WTC11 (cell line): ENCODE measurements at regions not wholly inside any gene's neighbourhood (a gene's known extent, or its start where the extent isn't known, plus 50 kb on each side); places are given as distances from the start of the nearest gene placed in this dataset.

Source experiments
- FOXJ3 ChIP-seq: sonication (generic); formaldehyde crosslinking; IDR thresholded peaks from 2 replicates; pipeline ENCODE4 v1.9.0; 2021; ENCODE audit warnings: missing genetic modification reagents, mild to moderate bottlenecking, borderline replicate concordance
- SP1 ChIP-seq: sonication (generic); formaldehyde crosslinking; conservative IDR thresholded peaks from 2 replicates; pipeline ENCODE4 v1.8.1; 2022; ENCODE audit warnings: missing genetic modification reagents
- ZNF671 ChIP-seq: fragments of 250-450 bp; sonication (Bioruptor Pico); IDR thresholded peaks from 2 replicates; pipeline ENCODE4 v1.8.0; 2021; ENCODE audit warnings: mild to moderate bottlenecking
- TF ChIP-seq, protein P1 (sequence below): sonication (generic); formaldehyde crosslinking; IDR thresholded peaks from 2 replicates; pipeline ENCODE4 v1.8.0; 2022; ENCODE audit warnings: mild to moderate bottlenecking, missing genetic modification reagents
- TF ChIP-seq, protein P2 (sequence below): fragments of 200-600 bp; IDR thresholded peaks from 2 replicates; pipeline ENCODE4 v1.8.0; 2022; ENCODE audit warnings: antibody characterized with exemption
- TF ChIP-seq, protein P3 (sequence below): fragments of 250-450 bp; sonication (Bioruptor Pico); IDR thresholded peaks from 2 replicates; pipeline ENCODE4 v2.1.2; 2022; ENCODE audit warnings: mild to moderate bottlenecking, moderate library complexity
- TF ChIP-seq, protein P4 (sequence below): sonication (generic); formaldehyde crosslinking; conservative IDR thresholded peaks from 2 replicates; pipeline ENCODE4 v1.8.1; 2022; ENCODE audit warnings: mild to moderate bottlenecking, missing genetic modification reagents

GRCh38 chr3:194267744-194268653 is 83.1 kb downstream of the CPN2 start:
- TF ChIP-seq, protein P1, sequence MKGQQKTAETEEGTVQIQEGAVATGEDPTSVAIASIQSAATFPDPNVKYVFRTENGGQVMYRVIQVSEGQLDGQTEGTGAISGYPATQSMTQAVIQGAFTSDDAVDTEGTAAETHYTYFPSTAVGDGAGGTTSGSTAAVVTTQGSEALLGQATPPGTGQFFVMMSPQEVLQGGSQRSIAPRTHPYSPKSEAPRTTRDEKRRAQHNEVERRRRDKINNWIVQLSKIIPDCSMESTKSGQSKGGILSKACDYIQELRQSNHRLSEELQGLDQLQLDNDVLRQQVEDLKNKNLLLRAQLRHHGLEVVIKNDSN (CRISPR knock-in tag), result no peak
- no peak for TF ChIP-seq SP1
- TF ChIP-seq, protein P2, sequence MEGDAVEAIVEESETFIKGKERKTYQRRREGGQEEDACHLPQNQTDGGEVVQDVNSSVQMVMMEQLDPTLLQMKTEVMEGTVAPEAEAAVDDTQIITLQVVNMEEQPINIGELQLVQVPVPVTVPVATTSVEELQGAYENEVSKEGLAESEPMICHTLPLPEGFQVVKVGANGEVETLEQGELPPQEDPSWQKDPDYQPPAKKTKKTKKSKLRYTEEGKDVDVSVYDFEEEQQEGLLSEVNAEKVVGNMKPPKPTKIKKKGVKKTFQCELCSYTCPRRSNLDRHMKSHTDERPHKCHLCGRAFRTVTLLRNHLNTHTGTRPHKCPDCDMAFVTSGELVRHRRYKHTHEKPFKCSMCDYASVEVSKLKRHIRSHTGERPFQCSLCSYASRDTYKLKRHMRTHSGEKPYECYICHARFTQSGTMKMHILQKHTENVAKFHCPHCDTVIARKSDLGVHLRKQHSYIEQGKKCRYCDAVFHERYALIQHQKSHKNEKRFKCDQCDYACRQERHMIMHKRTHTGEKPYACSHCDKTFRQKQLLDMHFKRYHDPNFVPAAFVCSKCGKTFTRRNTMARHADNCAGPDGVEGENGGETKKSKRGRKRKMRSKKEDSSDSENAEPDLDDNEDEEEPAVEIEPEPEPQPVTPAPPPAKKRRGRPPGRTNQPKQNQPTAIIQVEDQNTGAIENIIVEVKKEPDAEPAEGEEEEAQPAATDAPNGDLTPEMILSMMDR, result no peak
- no peak for TF ChIP-seq FOXJ3 (CRISPR knock-in tag)
- TF ChIP-seq, protein P3, sequence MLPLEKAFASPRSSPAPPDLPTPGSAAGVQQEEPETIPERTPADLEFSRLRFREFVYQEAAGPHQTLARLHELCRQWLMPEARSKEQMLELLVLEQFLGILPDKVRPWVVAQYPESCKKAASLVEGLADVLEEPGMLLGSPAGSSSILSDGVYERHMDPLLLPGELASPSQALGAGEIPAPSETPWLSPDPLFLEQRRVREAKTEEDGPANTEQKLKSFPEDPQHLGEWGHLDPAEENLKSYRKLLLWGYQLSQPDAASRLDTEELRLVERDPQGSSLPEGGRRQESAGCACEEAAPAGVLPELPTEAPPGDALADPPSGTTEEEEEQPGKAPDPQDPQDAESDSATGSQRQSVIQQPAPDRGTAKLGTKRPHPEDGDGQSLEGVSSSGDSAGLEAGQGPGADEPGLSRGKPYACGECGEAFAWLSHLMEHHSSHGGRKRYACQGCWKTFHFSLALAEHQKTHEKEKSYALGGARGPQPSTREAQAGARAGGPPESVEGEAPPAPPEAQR (CRISPR knock-in tag), result no peak
- no peak for TF ChIP-seq ZNF671 (CRISPR knock-in tag)
- TF ChIP-seq, protein P4, sequence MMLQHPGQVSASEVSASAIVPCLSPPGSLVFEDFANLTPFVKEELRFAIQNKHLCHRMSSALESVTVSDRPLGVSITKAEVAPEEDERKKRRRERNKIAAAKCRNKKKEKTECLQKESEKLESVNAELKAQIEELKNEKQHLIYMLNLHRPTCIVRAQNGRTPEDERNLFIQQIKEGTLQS (CRISPR knock-in tag), result no peak
